ENCODE measurements at regions not wholly inside any gene's neighbourhood (a gene's known extent, or its start where the extent isn't known, plus 50 kb on each side); places are given as distances from the start of the nearest gene placed in this dataset.

DNA sequence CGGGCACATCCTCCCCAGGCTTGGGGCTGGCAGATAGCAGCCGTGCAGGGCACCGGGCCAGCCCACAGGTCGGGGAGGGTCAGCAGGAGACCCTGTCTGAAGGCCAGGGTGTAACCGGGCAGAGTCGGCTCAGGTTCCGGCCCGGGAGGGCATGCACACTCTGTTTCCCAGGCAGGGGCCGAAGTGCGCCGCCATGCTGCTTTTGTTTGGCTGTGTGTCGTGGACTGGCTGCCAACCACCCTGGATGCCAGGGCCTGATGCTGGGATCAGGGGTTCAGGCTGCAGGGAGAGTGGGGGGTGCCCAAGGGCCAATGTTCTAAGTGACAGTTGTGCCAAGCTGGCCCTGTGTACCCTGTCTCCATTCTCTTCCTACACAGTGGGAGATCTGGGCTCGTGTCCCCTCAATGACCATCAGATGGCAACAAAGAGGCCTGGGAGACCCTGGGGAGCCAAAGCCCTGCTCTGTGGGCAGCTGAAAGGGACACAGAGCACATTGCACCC, 120.9 kb upstream of the B3GAT1 start:
- ATAC-seq: no peak
- H3K9me3 ChIP-seq: no peaks in the 10 kb centered on the region
- no peaks in the 10 kb centered on the region for H3K4me1 ChIP-seq
- H3K27ac ChIP-seq: no peak overlapping the region
- DNase-seq: peak in 1 of 4 donors; percentile 30
- TF ChIP-seq, protein P1, sequence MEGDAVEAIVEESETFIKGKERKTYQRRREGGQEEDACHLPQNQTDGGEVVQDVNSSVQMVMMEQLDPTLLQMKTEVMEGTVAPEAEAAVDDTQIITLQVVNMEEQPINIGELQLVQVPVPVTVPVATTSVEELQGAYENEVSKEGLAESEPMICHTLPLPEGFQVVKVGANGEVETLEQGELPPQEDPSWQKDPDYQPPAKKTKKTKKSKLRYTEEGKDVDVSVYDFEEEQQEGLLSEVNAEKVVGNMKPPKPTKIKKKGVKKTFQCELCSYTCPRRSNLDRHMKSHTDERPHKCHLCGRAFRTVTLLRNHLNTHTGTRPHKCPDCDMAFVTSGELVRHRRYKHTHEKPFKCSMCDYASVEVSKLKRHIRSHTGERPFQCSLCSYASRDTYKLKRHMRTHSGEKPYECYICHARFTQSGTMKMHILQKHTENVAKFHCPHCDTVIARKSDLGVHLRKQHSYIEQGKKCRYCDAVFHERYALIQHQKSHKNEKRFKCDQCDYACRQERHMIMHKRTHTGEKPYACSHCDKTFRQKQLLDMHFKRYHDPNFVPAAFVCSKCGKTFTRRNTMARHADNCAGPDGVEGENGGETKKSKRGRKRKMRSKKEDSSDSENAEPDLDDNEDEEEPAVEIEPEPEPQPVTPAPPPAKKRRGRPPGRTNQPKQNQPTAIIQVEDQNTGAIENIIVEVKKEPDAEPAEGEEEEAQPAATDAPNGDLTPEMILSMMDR (IDR thresholded peaks at IDR 0.05): no peak
- no peak overlapping the region for H3K4me3 ChIP-seq
- peaks cover 0 to 61% of the 10 kb centered on the region in 2 donors for H3K27me3 ChIP-seq
- no peaks in the 10 kb centered on the region for H3K36me3 ChIP-seq
- intact Hi-C loops (cut with DNase I): no loop called here

DNA sequence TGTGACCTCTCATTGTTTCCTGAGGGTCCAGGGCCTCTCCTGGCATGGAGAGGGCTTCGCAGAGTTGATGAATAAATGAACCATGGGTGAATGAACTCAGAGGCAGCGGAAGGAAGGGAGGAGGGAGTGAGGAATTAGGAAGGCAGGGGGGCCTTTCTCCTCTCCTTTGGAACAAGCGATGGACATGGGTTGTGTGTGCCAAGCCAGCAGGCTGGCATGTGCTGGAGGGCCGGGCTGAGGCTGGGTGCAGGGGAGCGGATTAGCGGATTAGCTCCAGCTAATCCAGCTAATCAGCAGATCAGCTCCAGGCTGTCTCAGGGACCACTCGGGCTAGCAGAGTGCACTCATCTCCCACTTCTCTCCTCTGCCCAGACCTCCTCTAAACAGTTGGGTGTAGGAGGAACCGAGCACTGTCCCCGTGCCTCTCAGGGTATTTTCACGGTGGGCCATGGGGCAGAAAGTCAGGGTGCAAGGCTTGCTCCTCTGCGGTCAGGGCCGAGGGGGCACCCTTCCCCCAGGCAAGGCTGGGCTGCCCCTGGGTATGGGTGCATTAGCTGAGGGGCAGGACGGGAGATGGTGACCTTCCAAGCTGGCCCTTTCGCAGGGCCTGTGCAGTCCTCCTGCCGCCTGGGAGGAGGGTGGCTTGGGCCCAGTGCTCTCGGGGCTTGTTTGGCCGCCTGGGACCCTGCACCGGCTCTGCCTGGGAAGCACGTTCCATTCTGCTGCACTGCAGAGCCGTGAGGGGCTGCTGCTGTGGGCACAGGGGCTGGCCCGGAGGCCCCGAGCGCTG, 120.3 kb upstream of the B3GAT1 start:
- ATAC-seq (no peak), DNase-seq (peak in 1 of 4 donors; percentile 8)
- Histone ChIP-seq H3K27me3 (peaks cover 0 to 56% of the 10 kb centered on the region in 2 donors), H3K4me1 (no peaks in the 10 kb centered on the region), H3K36me3 (no peaks in the 10 kb centered on the region), H3K4me3 (no peak overlapping the region), H3K9me3 (no peaks in the 10 kb centered on the region), H3K27ac (no peak overlapping the region)
- TF ChIP-seq, protein P1 (IDR thresholded peaks at IDR 0.05): no peak
- intact Hi-C loops (cut with DNase I): no loop called here

DNA sequence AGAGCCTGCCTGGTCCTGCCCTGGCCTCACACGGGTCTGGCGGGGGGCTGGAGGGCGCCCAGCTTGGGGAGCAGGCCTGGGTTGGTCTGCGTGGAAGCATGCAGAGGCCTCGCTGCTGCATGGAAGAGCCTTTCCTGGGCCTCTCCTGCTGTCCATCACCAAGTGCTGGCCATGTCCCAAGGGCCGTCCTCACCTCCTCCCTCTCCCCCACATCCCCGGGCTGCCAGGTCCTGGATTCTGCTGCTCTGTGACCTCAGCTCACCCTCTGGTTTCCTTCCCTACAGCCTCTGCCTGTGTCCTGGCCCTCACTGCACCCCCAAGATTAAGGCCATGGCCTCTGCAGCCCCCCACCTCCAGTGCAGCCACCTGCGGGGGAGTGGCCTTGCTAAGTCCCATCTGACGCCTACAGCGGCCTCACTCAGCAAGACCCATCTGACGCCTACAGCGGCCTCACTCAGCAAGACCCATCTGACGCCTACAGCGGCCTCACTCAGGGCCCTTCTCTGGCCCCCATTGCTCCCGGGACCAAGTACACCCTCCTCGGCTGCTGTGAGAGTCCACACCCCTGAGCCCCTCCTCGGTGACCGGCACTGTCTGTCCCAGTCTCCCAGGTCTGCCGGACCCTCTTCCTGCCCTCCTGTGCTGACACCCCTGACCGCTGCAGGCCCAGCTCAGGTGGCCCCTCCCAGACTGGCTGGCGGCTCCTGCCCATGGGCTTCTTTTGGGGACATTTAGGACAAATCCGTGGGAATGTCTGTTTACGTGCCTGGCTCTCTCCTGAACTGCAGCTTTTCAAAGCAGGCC, 119.5 kb upstream of the B3GAT1 start:
- Histone ChIP-seq H3K27me3 (peaks cover 0 to 48% of the 10 kb centered on the region in 2 donors), H3K4me3 (no peak overlapping the region), H3K27ac (no peak overlapping the region), H3K36me3 (no peaks in the 10 kb centered on the region), H3K4me1 (no peaks in the 10 kb centered on the region), H3K9me3 (no peaks in the 10 kb centered on the region)
- TF ChIP-seq, protein P1 (IDR thresholded peaks at IDR 0.05): no peak
- ATAC-seq: no peak
- peak in 1 of 4 donors; percentile 20 for DNase-seq
- intact Hi-C loops (cut with DNase I): no loop called here

DNA sequence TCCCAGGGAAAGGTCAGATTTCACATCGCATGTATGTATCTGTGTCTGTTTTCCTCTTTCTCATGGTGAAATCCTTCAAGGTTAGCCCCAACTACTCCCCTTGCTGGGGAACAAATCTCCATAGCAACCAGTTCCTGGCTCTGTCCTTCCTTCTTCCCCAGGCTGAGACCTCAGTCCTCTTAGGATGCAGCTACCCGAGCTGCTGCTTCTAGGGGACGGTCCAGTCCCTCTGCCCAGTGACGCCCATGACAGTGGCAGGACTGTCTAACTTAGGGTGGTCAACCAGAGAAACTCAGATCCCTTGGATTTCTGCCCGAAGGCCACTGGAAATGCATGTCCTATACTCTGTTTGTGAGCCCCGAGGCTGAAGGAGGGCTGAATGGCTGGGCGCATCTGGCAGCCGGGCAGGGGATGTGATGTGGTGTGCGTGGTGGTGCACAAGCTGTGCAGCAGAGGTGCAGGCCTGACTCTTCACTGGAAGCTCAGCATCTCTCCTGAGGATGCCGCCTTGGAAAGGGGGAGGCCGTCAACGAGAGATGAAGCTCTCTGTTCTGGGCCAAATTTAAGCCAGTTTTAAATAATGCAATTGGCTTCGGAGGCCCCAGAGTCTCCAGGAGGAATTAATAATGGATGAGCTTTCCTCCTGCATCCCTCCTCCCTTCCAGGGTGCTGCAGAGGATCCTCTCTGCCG, 118.7 kb upstream of the B3GAT1 start:
- Histone ChIP-seq H3K4me3 (no peak overlapping the region), H3K36me3 (no peaks in the 10 kb centered on the region), H3K4me1 (no peaks in the 10 kb centered on the region), H3K27ac (no peak overlapping the region), H3K9me3 (no peaks in the 10 kb centered on the region), H3K27me3 (peaks cover 0 to 41% of the 10 kb centered on the region in 2 donors)
- no peak for ATAC-seq
- TF ChIP-seq, protein P1 (IDR thresholded peaks at IDR 0.05): no peak
- DNase-seq: peak in 1 of 4 donors; percentile 20
- intact Hi-C loops (cut with DNase I): no loop called here

Data from left lung (tissue), 4 donors.